Gastroesophageal sphincter (tissue), 3 donors: ENCODE measurements at regions not wholly inside any gene's neighbourhood (a gene's known extent, or its start where the extent isn't known, plus 50 kb on each side); places are given as distances from the start of the nearest gene placed in this dataset.

Experiments used
- CTCF ChIP-seq, 4 experiments: fragments of 200-600 bp in 2 of 4; fragments of 450-650 bp in 2 of 4; sonication (generic) in 1 of 4; IDR thresholded peaks; one replicate each; pipeline ENCODE4 v1.5.1; 2017 to 2019; ENCODE audit warnings: antibody characterized with exemption in 4 of 4, mild to moderate bottlenecking in 2 of 4, moderate library complexity in 2 of 4
- EP300 ChIP-seq: sonication (generic); formaldehyde crosslinking; IDR thresholded peaks from one replicate; pipeline ENCODE4 v1.6.1; 2017; ENCODE audit warnings: antibody characterized with exemption, mild to moderate bottlenecking
- POLR2A ChIP-seq, 2 donors: fragments of 450-650 bp; IDR thresholded peaks; one replicate each; pipeline ENCODE4 v1.6.1; 2017; ENCODE audit warnings: antibody characterized with exemption in 2 of 2, mild to moderate bottlenecking in 2 of 2, moderate library complexity in 1 of 2

DNA sequence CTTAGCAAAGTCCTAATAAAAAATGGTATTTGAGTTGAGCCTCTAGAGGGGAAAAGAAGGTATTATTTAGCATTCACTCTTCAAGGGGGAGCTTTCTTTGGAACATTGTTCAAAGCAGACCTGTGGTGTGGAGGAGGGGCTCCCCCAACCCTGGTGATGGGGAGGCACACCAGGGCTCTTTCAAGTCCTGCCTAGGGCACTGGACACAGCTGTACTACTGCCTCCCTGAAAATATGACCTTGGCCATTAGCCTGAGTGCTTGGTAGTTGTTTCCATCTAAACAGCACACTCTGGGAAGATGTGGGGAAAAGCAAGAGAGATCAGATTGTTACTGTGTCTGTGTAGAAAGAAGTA lies 215.1 kb upstream of the CNR1 start:
- TF ChIP-seq CTCF (IDR thresholded peaks at IDR 0.05), result no peak
- TF ChIP-seq EP300, result no peak
- TF ChIP-seq POLR2A (IDR thresholded peaks at IDR 0.05), result no peak
